GM12892 (cell line): ENCODE measurements at regions not wholly inside any gene's neighbourhood (a gene's known extent, or its start where the extent isn't known, plus 50 kb on each side); places are given as distances from the start of the nearest gene placed in this dataset.

Experiments used
- POLR2A ChIP-seq: IDR thresholded peaks from 2 replicates; pipeline ENCODE4 v1.6.1; 2011; ENCODE audit warnings: low read depth, low read length, control low read depth
- POLR2AphosphoS5 ChIP-seq: IDR thresholded peaks from 2 replicates; pipeline ENCODE4 v1.6.1; 2011; ENCODE audit warnings: low read depth, low read length, control low read depth
- TAF1 ChIP-seq: IDR thresholded peaks from 2 replicates; pipeline ENCODE4 v1.6.1; 2011; ENCODE audit warnings: low read depth, mild to moderate bottlenecking, control low read depth, low read length, borderline replicate concordance

DNA sequence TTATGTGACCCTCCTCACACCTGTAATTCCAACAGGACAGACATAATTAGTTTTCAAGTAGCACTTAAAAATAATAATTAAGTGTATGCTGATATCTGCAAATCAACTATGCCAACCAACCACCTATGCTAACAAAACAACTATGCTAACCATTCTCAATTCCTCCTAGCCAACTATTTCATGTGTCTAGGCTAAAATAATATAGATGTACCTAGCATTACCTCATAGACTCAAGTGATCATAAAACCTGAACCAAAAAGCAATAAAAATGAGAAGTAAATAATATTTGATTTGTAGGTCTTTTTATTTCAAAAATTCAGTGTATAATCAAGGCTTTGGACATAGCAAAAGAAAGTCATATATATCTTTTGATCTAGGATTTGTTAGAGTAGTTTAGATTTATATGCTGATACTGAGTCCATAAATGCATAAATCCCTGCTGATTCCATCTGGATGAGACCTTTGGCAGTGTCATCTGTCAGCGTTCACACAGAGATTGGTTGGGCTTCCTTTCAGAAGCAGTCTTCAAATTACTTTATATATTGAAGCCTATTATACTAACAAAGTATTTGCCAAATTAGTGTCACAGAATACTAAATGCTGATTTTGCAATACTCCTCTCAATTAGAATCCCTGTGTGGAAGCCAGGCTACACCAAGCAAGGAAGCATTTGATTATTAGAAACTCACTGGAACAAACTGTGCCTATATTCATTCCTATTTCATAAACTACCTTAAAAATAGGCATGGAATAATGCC, 101.4 kb upstream of the PPM1H start:
- TF ChIP-seq POLR2A, result no peak
- TF ChIP-seq POLR2AphosphoS5, result no peak
- TF ChIP-seq TAF1, result no peak
